ENCODE measurements at regions not wholly inside any gene's neighbourhood (a gene's known extent, or its start where the extent isn't known, plus 50 kb on each side); places are given as distances from the start of the nearest gene placed in this dataset.

GRCh38 chr10:43959364-43960134 is 310.9 kb upstream of the ZNF32 start:
- DNase-seq (ENCODE audit: low read depth), result no peak

GRCh38 chr10:43958964-43959363 is 310.3 kb upstream of the ZNF32 start:
- DNase-seq (ENCODE audit: low read depth), result no peak

GRCh38 chr10:43958071-43958432 is 309.4 kb upstream of the ZNF32 start:
- no peak for DNase-seq (ENCODE audit: low read depth)

GRCh38 chr10:43957267-43958070 is 308.8 kb upstream of the ZNF32 start:
- DNase-seq (ENCODE audit: low read depth), result no peak

- DNase-seq (ENCODE audit: low read depth), result no peak
These were observed 307.3 kb upstream of the ZNF32 start for GRCh38 chr10:43955978-43956377.

GRCh38 chr10:43955002-43955596 is 306.4 kb upstream of the ZNF32 start:
- DNase-seq (ENCODE audit: low read depth), result no peak

- no peak for DNase-seq (ENCODE audit: low read depth)
These were observed 305.0 kb upstream of the ZNF32 start for GRCh38 chr10:43953672-43954071.

- DNase-seq (ENCODE audit: low read depth), result no peak
These were observed 304.1 kb upstream of the ZNF32 start for GRCh38 chr10:43952760-43953159.

- DNase-seq (ENCODE audit: low read depth), result no peak
These were observed 300.7 kb upstream of the ZNF32 start for GRCh38 chr10:43949351-43949750.

GRCh38 chr10:43946445-43946844 is 297.8 kb upstream of the ZNF32 start:
- no peak for DNase-seq (ENCODE audit: low read depth)

GRCh38 chr10:43945908-43946307 is 297.2 kb upstream of the ZNF32 start:
- DNase-seq (ENCODE audit: low read depth), result no peak

GRCh38 chr10:43945094-43945730 is 296.5 kb upstream of the ZNF32 start:
- DNase-seq (ENCODE audit: low read depth), result no peak

- DNase-seq (ENCODE audit: low read depth), result no peak
These were observed 295.9 kb upstream of the ZNF32 start for GRCh38 chr10:43944381-43945093.

- no peak for DNase-seq (ENCODE audit: low read depth)
These were observed 295.2 kb upstream of the ZNF32 start for GRCh38 chr10:43943818-43944360.

- DNase-seq (ENCODE audit: low read depth), result no peak
These were observed 294.6 kb upstream of the ZNF32 start for GRCh38 chr10:43943119-43943817.

GRCh38 chr10:43942096-43942850 is 293.6 kb upstream of the ZNF32 start:
- no peak for DNase-seq (ENCODE audit: low read depth)

- DNase-seq (ENCODE audit: low read depth), result no peak
These were observed 292.5 kb upstream of the ZNF32 start for GRCh38 chr10:43940898-43941837.

GRCh38 chr10:43939939-43940820 is 291.5 kb upstream of the ZNF32 start:
- peak; percentile 53 for DNase-seq (ENCODE audit: low read depth)

Measured in M059J (cell line).